ENCODE measurements at regions not wholly inside any gene's neighbourhood (a gene's known extent, or its start where the extent isn't known, plus 50 kb on each side); places are given as distances from the start of the nearest gene placed in this dataset.

- no peak for TF ChIP-seq CTCF (IDR thresholded peaks at IDR 0.05)
- peaks cover 6% of the 10 kb centered on the region for H3K27me3 Mint-ChIP-seq (ENCODE audit: insufficient read depth)
These were observed 101.5 kb upstream of the SMAD1 start for GRCh38 chr4:145380123-145380522.

GRCh38 chr4:145375416-145375815 is 106.2 kb upstream of the SMAD1 start:
- Mint-ChIP-seq H3K4me1 (ENCODE audit: low read depth) (no peaks in the 10 kb centered on the region), H3K27me3 (ENCODE audit: insufficient read depth) (peaks cover 5% of the 10 kb centered on the region; the same call in 1 of the 2 replicates), H3K9me3 (no peaks in the 10 kb centered on the region; the same call in 1 of the 2 replicates), H3K36me3 (ENCODE audit: low read depth) (0 out of 2 replicates have a peak, but pooled peaks cover 5% of the 10 kb centered on the region), H3K4me3 (no peak overlapping the region), H3K27ac (no peak overlapping the region)
- no peak for DNase-seq
- no peak for TF ChIP-seq CTCF (IDR thresholded peaks at IDR 0.05)

More at GRCh38 chr4:145380123-145380522, 101.5 kb upstream of the SMAD1 start:
- Mint-ChIP-seq H3K9me3 (no peaks in the 10 kb centered on the region; the same call in 1 of the 2 replicates), H3K36me3 (ENCODE audit: low read depth) (0 out of 2 replicates have a peak, but pooled peaks cover 5% of the 10 kb centered on the region), H3K27ac (no peak overlapping the region), H3K4me3 (no peak overlapping the region), H3K4me1 (ENCODE audit: low read depth) (no peaks in the 10 kb centered on the region)
- no peak for DNase-seq

- no peaks in the 10 kb centered on the region; the same call in 1 of the 2 replicates for H3K4me1 Mint-ChIP-seq (ENCODE audit: low read depth)
- no peaks in the 10 kb centered on the region for H3K36me3 Mint-ChIP-seq (ENCODE audit: low read depth)
- no peak for DNase-seq
- H3K27me3 Mint-ChIP-seq (ENCODE audit: insufficient read depth) = peaks cover 13% of the 10 kb centered on the region
- H3K9me3 Mint-ChIP-seq = no peaks in the 10 kb centered on the region
- H3K4me3 Mint-ChIP-seq = no peak overlapping the region
- no peak for TF ChIP-seq CTCF (IDR thresholded peaks at IDR 0.05)
- H3K27ac Mint-ChIP-seq = no peak overlapping the region
These were observed 129.1 kb upstream of the SMAD1 start for GRCh38 chr4:145352438-145353145.

- Mint-ChIP-seq H3K36me3 (ENCODE audit: low read depth) (no peaks in the 10 kb centered on the region), H3K27me3 (ENCODE audit: insufficient read depth) (peaks cover 13% of the 10 kb centered on the region), H3K4me1 (ENCODE audit: low read depth) (no peaks in the 10 kb centered on the region; the same call in 1 of the 2 replicates), H3K27ac (no peak overlapping the region), H3K4me3 (no peak overlapping the region), H3K9me3 (no peaks in the 10 kb centered on the region)
- no peak for TF ChIP-seq CTCF (IDR thresholded peaks at IDR 0.05)
- no peak for DNase-seq
These were observed 129.7 kb upstream of the SMAD1 start for GRCh38 chr4:145351922-145352321.

- no peaks in the 10 kb centered on the region for H3K36me3 Mint-ChIP-seq (ENCODE audit: low read depth)
- H3K4me3 Mint-ChIP-seq = no peak overlapping the region
- H3K27ac Mint-ChIP-seq = no peak overlapping the region
- no peak for DNase-seq
- no peaks in the 10 kb centered on the region for H3K9me3 Mint-ChIP-seq
- TF ChIP-seq CTCF (IDR thresholded peaks at IDR 0.05) = no peak
- H3K4me1 Mint-ChIP-seq (ENCODE audit: low read depth) = no peaks in the 10 kb centered on the region; the same call in 1 of the 2 replicates
- peaks cover 11% of the 10 kb centered on the region for H3K27me3 Mint-ChIP-seq (ENCODE audit: insufficient read depth)
These were observed 130.5 kb upstream of the SMAD1 start for GRCh38 chr4:145351162-145351561.

Data from HFFc6 (cell line).